Vagina (tissue), 2 donors: ENCODE measurements at regions not wholly inside any gene's neighbourhood (a gene's known extent, or its start where the extent isn't known, plus 50 kb on each side); places are given as distances from the start of the nearest gene placed in this dataset.
A peak's percentile ranks its signal among the peaks of the same experiment; 100 is the strongest.
"Not testable (repeated sequence)": the region's sequence is repeated elsewhere in the genome, so short reads cannot be mapped to it uniquely, and the experiment has no call there.

Experiments
- DNase-seq, 2 donors: peaks; one replicate each; pipeline ENCODE4 v3.0.0-alpha.2; 2017; ENCODE audit errors: extremely low spot score in 2 of 2
- H3K27ac ChIP-seq: fragments of 200-600 bp; sonication (generic); one replicate; pipeline ENCODE4 v1.5.1; 2019
- H3K27me3 ChIP-seq: fragments of 200-600 bp; sonication (generic); one replicate; pipeline ENCODE4 v1.5.1; 2019
- H3K36me3 ChIP-seq, 2 donors: fragments of 200-600 bp; sonication (generic); one replicate each; pipeline ENCODE4 v1.5.1; 2017 to 2019
- H3K4me1 ChIP-seq: fragments of 200-600 bp; sonication (generic); one replicate; pipeline ENCODE4 v1.5.1; 2019
- H3K4me3 ChIP-seq, 2 donors: fragments of 200-600 bp; sonication (generic); 1 replicate in 1 of 2; 2 replicates in 1 of 2; pipeline ENCODE4 v1.5.1; 2016 to 2019
- H3K9me3 ChIP-seq: fragments of 200-600 bp; sonication (generic); one replicate; pipeline ENCODE4 v1.5.1; 2019
- POLR2A ChIP-seq, 2 donors: fragments of 450-650 bp; IDR thresholded peaks; one replicate each; pipeline ENCODE4 v1.6.1; 2017; ENCODE audit warnings: antibody characterized with exemption in 2 of 2, mild to moderate bottlenecking in 2 of 2, moderate library complexity in 2 of 2
- POLR2AphosphoS5 ChIP-seq, 2 donors: sonication (generic); formaldehyde crosslinking; IDR thresholded peaks; one replicate each; pipeline ENCODE4 v1.9.0; 2017; ENCODE audit warnings: antibody characterized with exemption in 2 of 2, mild to moderate bottlenecking in 2 of 2, low read depth in 1 of 2; ENCODE audit not compliant: insufficient read depth in 1 of 2
- intact Hi-C: fragments of 100-400 bp; cut with DNase I; formaldehyde crosslinking; loops from one replicate; pipeline ENCODE4 v1.15.1; 2023
- TF ChIP-seq, protein P1 (sequence below), 3 experiments: fragments of 450-650 bp in 2 of 3; fragments of 200-600 bp in 1 of 3; sonication (generic) in 1 of 3; IDR thresholded peaks; one replicate each; pipeline ENCODE4 v1.5.1; 2017 to 2019; ENCODE audit warnings: antibody characterized with exemption in 3 of 3, mild to moderate bottlenecking in 2 of 3, moderate library complexity in 2 of 3

DNA sequence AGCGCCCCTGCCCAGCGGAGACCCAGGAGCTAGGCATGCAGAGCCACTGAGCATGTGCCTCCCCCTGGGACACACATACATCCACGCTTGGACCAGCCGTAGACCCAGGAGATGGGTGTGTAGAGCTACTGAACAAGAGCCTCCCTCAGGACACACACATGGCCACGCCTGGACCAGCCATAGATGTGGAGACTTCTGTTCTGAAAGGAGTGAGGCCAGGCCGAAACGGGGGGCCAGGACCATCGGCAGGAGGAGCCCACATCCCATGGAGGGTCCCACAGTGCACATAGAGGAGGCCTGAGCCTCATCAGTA lies 340.4 kb downstream of the TCERG1L start:
- H3K4me1 ChIP-seq: peaks cover 12% of the 10 kb centered on the region
- TF ChIP-seq POLR2A (IDR thresholded peaks at IDR 0.05): no peak
- TF ChIP-seq, protein P1, sequence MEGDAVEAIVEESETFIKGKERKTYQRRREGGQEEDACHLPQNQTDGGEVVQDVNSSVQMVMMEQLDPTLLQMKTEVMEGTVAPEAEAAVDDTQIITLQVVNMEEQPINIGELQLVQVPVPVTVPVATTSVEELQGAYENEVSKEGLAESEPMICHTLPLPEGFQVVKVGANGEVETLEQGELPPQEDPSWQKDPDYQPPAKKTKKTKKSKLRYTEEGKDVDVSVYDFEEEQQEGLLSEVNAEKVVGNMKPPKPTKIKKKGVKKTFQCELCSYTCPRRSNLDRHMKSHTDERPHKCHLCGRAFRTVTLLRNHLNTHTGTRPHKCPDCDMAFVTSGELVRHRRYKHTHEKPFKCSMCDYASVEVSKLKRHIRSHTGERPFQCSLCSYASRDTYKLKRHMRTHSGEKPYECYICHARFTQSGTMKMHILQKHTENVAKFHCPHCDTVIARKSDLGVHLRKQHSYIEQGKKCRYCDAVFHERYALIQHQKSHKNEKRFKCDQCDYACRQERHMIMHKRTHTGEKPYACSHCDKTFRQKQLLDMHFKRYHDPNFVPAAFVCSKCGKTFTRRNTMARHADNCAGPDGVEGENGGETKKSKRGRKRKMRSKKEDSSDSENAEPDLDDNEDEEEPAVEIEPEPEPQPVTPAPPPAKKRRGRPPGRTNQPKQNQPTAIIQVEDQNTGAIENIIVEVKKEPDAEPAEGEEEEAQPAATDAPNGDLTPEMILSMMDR (IDR thresholded peaks at IDR 0.05): no peak
- TF ChIP-seq POLR2AphosphoS5 (IDR thresholded peaks at IDR 0.05; ENCODE audit: insufficient read depth in 1 of 2, low read depth in 1 of 2): no peak
- intact Hi-C loops: no loop called here
- H3K27me3 ChIP-seq: no peaks in the 10 kb centered on the region
- H3K27ac ChIP-seq: no peak overlapping the region
- H3K9me3 ChIP-seq: no peaks in the 10 kb centered on the region
- peak in 1 of 2 donors; percentile 34 for DNase-seq
- no peak overlapping the region for H3K4me3 ChIP-seq
- no peaks in the 10 kb centered on the region for H3K36me3 ChIP-seq

DNA sequence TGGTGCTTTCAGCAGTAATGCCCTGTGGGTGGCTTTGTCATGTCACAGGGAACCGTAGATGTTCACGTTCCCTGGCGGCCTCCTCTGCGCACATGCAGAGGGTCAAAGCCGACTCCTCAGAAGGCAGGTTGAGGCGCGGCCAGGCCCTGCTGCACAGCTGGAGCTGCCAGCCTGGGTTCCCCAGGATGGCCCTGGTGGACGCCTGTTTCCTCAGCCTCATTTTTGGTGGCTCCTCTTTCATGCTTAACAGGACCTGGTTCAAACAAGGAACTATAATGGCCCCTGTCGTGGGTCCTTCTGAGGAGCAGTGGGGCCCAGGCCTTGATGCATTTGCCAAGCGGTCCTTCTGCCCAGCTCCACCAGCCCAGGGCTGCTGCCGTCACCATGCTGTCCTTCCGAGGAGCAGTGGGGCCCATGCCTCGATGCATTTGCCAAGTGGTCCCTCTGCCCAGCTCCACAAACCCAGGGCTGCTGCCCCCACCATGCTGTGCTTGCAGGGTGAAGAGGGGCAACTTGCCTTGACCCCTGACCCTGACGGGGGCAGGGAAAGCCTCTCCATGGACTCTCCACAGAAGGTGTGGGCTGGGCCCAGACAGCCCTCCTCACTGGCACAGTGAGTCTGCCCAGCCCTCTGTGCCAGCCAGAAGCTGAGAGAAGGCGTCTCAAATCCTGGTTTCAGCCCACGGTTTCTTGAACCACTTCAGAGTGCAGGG lies 338.2 kb downstream of the TCERG1L start:
- H3K4me1 ChIP-seq: peaks cover 12% of the 10 kb centered on the region
- no peaks in the 10 kb centered on the region for H3K36me3 ChIP-seq
- no peak overlapping the region for H3K4me3 ChIP-seq
- intact Hi-C loops: no loop called here
- TF ChIP-seq POLR2A (IDR thresholded peaks at IDR 0.05) (no peak), POLR2AphosphoS5 (IDR thresholded peaks at IDR 0.05; ENCODE audit: insufficient read depth in 1 of 2, low read depth in 1 of 2) (no peak)
- TF ChIP-seq, protein P1 (IDR thresholded peaks at IDR 0.05): no peak
- DNase-seq: peak; percentile 65 to 84
- no peaks in the 10 kb centered on the region for H3K27me3 ChIP-seq
- H3K27ac ChIP-seq: no peak overlapping the region
- no peaks in the 10 kb centered on the region for H3K9me3 ChIP-seq

DNA sequence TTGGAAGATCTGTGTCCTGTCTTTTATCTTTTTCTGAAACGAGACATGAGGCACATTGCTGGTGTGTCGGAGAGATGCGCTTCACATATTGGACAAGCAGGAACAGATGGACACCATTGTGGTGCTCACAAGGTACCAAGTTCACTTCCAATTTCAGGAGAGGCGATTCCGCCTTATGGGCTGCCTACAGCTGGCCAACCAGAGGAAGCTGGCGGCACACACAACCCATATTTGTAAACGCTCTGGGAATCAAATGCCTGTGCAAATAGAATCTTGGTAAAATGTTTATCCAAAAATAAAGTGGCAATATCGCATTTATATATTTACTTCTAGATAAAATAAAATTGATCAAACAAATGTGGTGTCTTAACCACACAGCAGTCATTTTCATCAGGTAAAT lies 337.4 kb downstream of the TCERG1L start:
- Histone ChIP-seq H3K36me3 (no peaks in the 10 kb centered on the region), H3K4me1 (peaks cover 12% of the 10 kb centered on the region), H3K27ac (no peak overlapping the region), H3K27me3 (no peaks in the 10 kb centered on the region), H3K4me3 (no peak overlapping the region), H3K9me3 (no peaks in the 10 kb centered on the region)
- intact Hi-C loops: no loop called here
- peak in 1 of 2 donors; percentile 58 for DNase-seq
- TF ChIP-seq POLR2A (IDR thresholded peaks at IDR 0.05): no peak

DNA sequence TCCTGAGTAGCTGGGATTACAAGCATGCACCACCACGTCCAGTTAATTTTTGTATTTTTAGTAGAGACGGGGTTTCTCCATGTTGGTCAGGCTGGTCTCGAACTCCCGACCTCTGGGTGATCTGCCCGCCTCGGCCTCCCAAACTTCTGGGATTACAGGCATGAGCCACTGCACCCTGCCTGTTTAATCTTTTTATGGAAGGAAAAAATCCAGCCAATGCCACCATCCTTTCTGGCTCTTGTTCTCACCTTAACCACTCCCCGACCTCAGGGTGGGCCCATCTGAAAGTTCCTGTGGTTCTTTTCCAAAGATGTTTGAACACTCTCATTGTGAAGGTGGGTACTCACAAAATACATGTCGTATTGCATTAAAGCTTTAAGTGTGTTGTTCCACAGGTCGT lies 336.2 kb downstream of the TCERG1L start:
- H3K27ac ChIP-seq, H3K4me1 ChIP-seq, H3K36me3 ChIP-seq, H3K9me3 ChIP-seq, intact Hi-C loops, H3K4me3 ChIP-seq, H3K27me3 ChIP-seq: not testable (repeated sequence)
- peak in 1 of 2 donors; percentile 14 for DNase-seq

DNA sequence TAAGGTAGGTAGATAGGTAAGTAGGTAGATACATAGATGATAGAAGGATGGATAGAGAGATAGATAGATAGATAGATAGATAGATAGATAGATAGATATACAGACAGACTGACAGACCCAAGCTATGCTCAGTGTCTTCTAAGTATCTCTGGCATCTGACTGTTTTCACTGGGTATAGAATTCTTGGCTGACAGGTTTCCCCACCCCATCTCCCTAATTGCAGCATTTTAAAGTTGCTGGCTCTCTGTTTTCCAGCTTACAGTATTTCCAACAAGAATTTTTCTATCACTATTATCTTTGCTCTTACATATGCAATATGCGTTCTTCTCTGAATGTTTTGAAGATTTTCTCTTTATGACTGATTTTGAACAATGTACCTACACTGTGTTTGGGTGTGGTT lies 328.7 kb downstream of the TCERG1L start:
- no peak overlapping the region for H3K4me3 ChIP-seq
- intact Hi-C loops: no loop called here
- H3K4me1 ChIP-seq: no peaks in the 10 kb centered on the region
- no peak overlapping the region for H3K27ac ChIP-seq
- TF ChIP-seq POLR2A (IDR thresholded peaks at IDR 0.05): no peak
- TF ChIP-seq, protein P1 (IDR thresholded peaks at IDR 0.05): no peak
- no peak for TF ChIP-seq POLR2AphosphoS5 (IDR thresholded peaks at IDR 0.05; ENCODE audit: insufficient read depth in 1 of 2, low read depth in 1 of 2)
- no peaks in the 10 kb centered on the region for H3K27me3 ChIP-seq
- no peak for DNase-seq
- no peaks in the 10 kb centered on the region for H3K36me3 ChIP-seq
- H3K9me3 ChIP-seq: no peaks in the 10 kb centered on the region

DNA sequence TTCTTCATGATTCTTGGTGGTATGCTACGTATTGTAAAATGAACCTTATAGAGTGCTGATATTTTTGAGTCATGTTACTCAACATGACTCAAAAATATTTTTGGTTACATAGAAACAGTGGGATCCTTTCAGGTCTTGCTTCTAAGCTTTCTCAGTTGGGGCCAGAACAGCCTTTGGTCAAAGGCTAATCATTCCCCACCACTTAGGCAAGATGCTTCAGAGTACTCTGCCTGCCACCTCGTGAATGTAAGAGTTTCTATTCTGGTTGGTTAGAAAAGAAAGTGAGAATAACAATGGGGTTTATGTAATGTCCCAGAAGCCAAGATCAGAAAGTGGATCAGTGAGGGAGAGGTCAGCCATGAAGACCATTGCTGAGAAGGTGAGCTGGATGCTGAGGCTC lies 327.8 kb downstream of the TCERG1L start:
- DNase-seq: no peak
- intact Hi-C loops: no loop called here
- no peaks in the 10 kb centered on the region for H3K36me3 ChIP-seq
- no peaks in the 10 kb centered on the region for H3K9me3 ChIP-seq
- no peaks in the 10 kb centered on the region for H3K4me1 ChIP-seq
- H3K4me3 ChIP-seq: no peak overlapping the region
- no peaks in the 10 kb centered on the region for H3K27me3 ChIP-seq
- TF ChIP-seq POLR2AphosphoS5 (IDR thresholded peaks at IDR 0.05; ENCODE audit: insufficient read depth in 1 of 2, low read depth in 1 of 2): no peak
- TF ChIP-seq, protein P1 (IDR thresholded peaks at IDR 0.05): no peak
- TF ChIP-seq POLR2A (IDR thresholded peaks at IDR 0.05): no peak
- H3K27ac ChIP-seq: no peak overlapping the region
